ENCODE measurements at regions not wholly inside any gene's neighbourhood (a gene's known extent, or its start where the extent isn't known, plus 50 kb on each side); places are given as distances from the start of the nearest gene placed in this dataset.

DNA sequence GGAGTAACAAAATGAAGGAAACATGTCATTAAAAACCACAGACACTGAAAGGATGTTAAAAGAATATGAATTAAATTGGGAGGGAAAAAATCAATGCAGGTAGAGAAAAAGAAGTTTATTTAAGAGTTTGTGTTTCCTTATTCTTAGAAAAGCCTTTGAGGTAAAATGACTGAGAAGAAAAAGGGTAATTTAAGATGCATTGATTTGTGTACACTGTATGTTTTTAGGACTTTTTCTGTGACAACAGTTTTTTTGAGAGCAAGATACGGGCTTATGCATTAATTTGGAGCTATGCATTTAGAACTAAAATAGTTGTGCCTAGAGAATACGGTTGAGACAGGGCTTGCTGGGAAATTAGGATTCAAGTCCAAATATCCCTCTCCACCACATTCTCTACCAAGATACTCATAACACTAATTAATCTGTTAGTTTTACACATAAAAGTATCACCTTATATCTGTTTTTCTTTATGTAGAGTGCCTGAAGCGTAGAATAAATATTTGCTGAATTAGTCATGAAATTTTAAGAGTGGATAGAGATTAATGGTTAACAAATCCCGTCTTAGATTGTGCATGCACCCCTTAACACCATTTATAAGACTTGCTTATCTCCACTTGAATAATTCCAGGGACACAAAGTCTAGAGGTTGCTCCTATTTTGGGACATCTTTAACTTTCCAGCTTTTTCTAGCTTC, 232.5 kb downstream of the PCDH7 start:
- WGBS, 2 experiments (ENCODE audit: extremely low coverage in 1 of 2, insufficient coverage in 1 of 2, insufficient read length in 1 of 2, insufficient replicate concordance in 2 of 2, low coverage in 1 of 2, low lambda C conversion rate in 2 of 2, missing lambda C conversion rate in 1 of 2): 94% methylated on average over 4 of the region's 4 CpGs; no CpG with 5 or more reads in 1 of the 2 experiments
- no peaks in the 10 kb centered on the region; the same call in 1 of the 2 replicates for H3K79me1 ChIP-seq (ENCODE audit: low read depth, low read length)
- H3K9me3 ChIP-seq (ENCODE audit: insufficient read depth in 2 of 2, low read depth in 1 of 2, low read length in 1 of 2): no peaks in the 10 kb centered on the region
- H4K91ac ChIP-seq (replicated peaks; ENCODE audit: insufficient read length, low read length): no peak overlapping the region
- H2BK5ac ChIP-seq (ENCODE audit: low read depth, low read length): no peak overlapping the region
- H3K14ac ChIP-seq (ENCODE audit: insufficient read length): no peak overlapping the region
- no peaks in the 10 kb centered on the region for H3K79me2 ChIP-seq (ENCODE audit: control insufficient read depth in 1 of 2, insufficient read depth in 2 of 2, low read length in 2 of 2)
- no peak overlapping the region for H2AK5ac ChIP-seq (ENCODE audit: low read depth, low read length)
- no peak for FAIRE-seq
- H3K23me2 ChIP-seq (ENCODE audit: low read depth, low read length): no peaks in the 10 kb centered on the region
- H3K18ac ChIP-seq (ENCODE audit: extremely low read depth, low read length): no peak overlapping the region; the same call in 1 of the 2 replicates
- H3K4me2 ChIP-seq (ENCODE audit: insufficient read depth in 1 of 2, low read depth in 2 of 2, low read length in 2 of 2): no peak overlapping the region
- no peak overlapping the region for H3K4me3 ChIP-seq (ENCODE audit: extremely low read depth in 1 of 4, insufficient read depth in 2 of 4, low read depth in 3 of 4, low read length in 4 of 4)
- no peak overlapping the region for H3K9ac ChIP-seq (replicated peaks in 1 of 4; ENCODE audit: extremely low read depth in 1 of 4, low read depth in 3 of 4, low read length in 3 of 4)
- peaks cover 0 to 3% (median 0%) of the 10 kb centered on the region in 4 experiments; a peak in 2 of 7 replicates for H3K4me1 ChIP-seq (replicated peaks in 1 of 4; ENCODE audit: control insufficient read depth in 3 of 4, insufficient read depth in 4 of 4, low read length in 3 of 4)
- ChIA-PET CTCF (ENCODE audit: partially characterized antibody) (no interaction called here), POLR2A (ENCODE audit: partially characterized antibody) (no interaction called here)
- H4K5ac ChIP-seq (ENCODE audit: insufficient read length, low read depth, low read length): no peak overlapping the region
- no peaks in the 10 kb centered on the region for H3K36me3 ChIP-seq (ENCODE audit: control insufficient read depth in 2 of 4, insufficient read depth in 4 of 4, low read length in 3 of 4)
- H2BK15ac ChIP-seq (ENCODE audit: low read length): no peak overlapping the region
- no peaks in the 10 kb centered on the region for H4K20me1 ChIP-seq (replicated peaks in 1 of 2; ENCODE audit: control insufficient read depth in 1 of 2, insufficient read depth in 2 of 2, low read length in 2 of 2)
- H2BK12ac ChIP-seq (ENCODE audit: low read depth, low read length): no peak overlapping the region
- DNase-seq (ENCODE audit: low read depth in 1 of 2, low spot score in 2 of 2): no peak
- no peak overlapping the region for H3K4ac ChIP-seq (replicated peaks; ENCODE audit: insufficient read length, low read depth, low read length)
- H2BK20ac ChIP-seq (ENCODE audit: low read length): no peak overlapping the region
- no peak overlapping the region for H2AFZ ChIP-seq (ENCODE audit: low read length)
- no peak overlapping the region for H2BK120ac ChIP-seq (replicated peaks; ENCODE audit: low read depth, low read length)
- no peak for TF ChIP-seq BRCA1 (IDR thresholded peaks at IDR 0.05; ENCODE audit: low read depth, low read length)
- no peak for TF ChIP-seq MAFK (IDR thresholded peaks at IDR 0.05; ENCODE audit: low read depth, low read length)
- TF ChIP-seq SUZ12 (IDR thresholded peaks at IDR 0.05; ENCODE audit: low read length): no peak
- no peaks in the 10 kb centered on the region for H3K27me3 ChIP-seq (replicated peaks in 1 of 4; ENCODE audit: control insufficient read depth in 3 of 4, extremely low read depth in 1 of 4, insufficient read depth in 3 of 4, low read length in 3 of 4)
- no peak overlapping the region for H3K56ac ChIP-seq (replicated peaks; ENCODE audit: insufficient read length, low read depth, low read length)
- H3K27ac ChIP-seq (ENCODE audit: low read depth, low read length): no peak overlapping the region
- no peak overlapping the region for H4K8ac ChIP-seq (ENCODE audit: extremely low read depth, insufficient read depth, low read length)
- no peak overlapping the region for H3K23ac ChIP-seq (ENCODE audit: insufficient read length)
